ENCODE measurements at regions not wholly inside any gene's neighbourhood (a gene's known extent, or its start where the extent isn't known, plus 50 kb on each side); places are given as distances from the start of the nearest gene placed in this dataset.

- Histone ChIP-seq H3K27ac (no peak overlapping the region), H3K27me3 (no peaks in the 10 kb centered on the region), H3K4me1 (peaks cover 5% of the 10 kb centered on the region), H3K9me3 (no peaks in the 10 kb centered on the region), H3K36me3 (no peaks in the 10 kb centered on the region), H3K4me3 (no peak overlapping the region)
- DNase-seq (ENCODE audit: extremely low spot score in 2 of 2): no peak
- intact Hi-C loops (cut with DNase I): no loop called here
- TF ChIP-seq POLR2AphosphoS5 (IDR thresholded peaks at IDR 0.05; ENCODE audit: insufficient read depth in 1 of 2, low read depth in 1 of 2) (no peak), POLR2A (IDR thresholded peaks at IDR 0.05) (no peak), CTCF (IDR thresholded peaks at IDR 0.05) (no peak)
Observed at GRCh38 chr19:31817971-31818797, 468.9 kb upstream of the TSHZ3 start.

- Histone ChIP-seq H3K4me3 (no peak overlapping the region), H3K9me3 (no peaks in the 10 kb centered on the region), H3K36me3 (no peaks in the 10 kb centered on the region), H3K27me3 (no peaks in the 10 kb centered on the region), H3K4me1 (peaks cover 5% of the 10 kb centered on the region), H3K27ac (no peak overlapping the region)
- intact Hi-C loops (cut with DNase I): no loop called here
- no peak for DNase-seq (ENCODE audit: extremely low spot score in 2 of 2)
- TF ChIP-seq CTCF (IDR thresholded peaks at IDR 0.05): no peak
- TF ChIP-seq POLR2AphosphoS5 (IDR thresholded peaks at IDR 0.05; ENCODE audit: insufficient read depth in 1 of 2, low read depth in 1 of 2): no peak
- no peak for TF ChIP-seq POLR2A (IDR thresholded peaks at IDR 0.05)
Observed at GRCh38 chr19:31818798-31819105, 469.5 kb upstream of the TSHZ3 start.

GRCh38 chr19:31819837-31820236, 470.6 kb upstream of the TSHZ3 start:
- intact Hi-C loops (cut with DNase I): no loop called here
- Histone ChIP-seq H3K36me3 (no peaks in the 10 kb centered on the region), H3K9me3 (no peaks in the 10 kb centered on the region), H3K27ac (no peak overlapping the region), H3K4me3 (no peak overlapping the region), H3K27me3 (no peaks in the 10 kb centered on the region), H3K4me1 (peaks cover 5% of the 10 kb centered on the region)
- no peak for DNase-seq (ENCODE audit: extremely low spot score in 2 of 2)
- no peak for TF ChIP-seq POLR2A (IDR thresholded peaks at IDR 0.05)

GRCh38 chr19:31821346-31821745, 472.1 kb upstream of the TSHZ3 start:
- TF ChIP-seq POLR2AphosphoS5 (IDR thresholded peaks at IDR 0.05; ENCODE audit: insufficient read depth in 1 of 2, low read depth in 1 of 2) (no peak), CTCF (IDR thresholded peaks at IDR 0.05) (no peak), POLR2A (IDR thresholded peaks at IDR 0.05) (no peak)
- Histone ChIP-seq H3K27ac (no peak overlapping the region), H3K9me3 (no peaks in the 10 kb centered on the region), H3K36me3 (no peaks in the 10 kb centered on the region), H3K27me3 (no peaks in the 10 kb centered on the region), H3K4me1 (peaks cover 5% of the 10 kb centered on the region), H3K4me3 (no peak overlapping the region)
- DNase-seq (ENCODE audit: extremely low spot score in 2 of 2): no peak
- intact Hi-C loops (cut with DNase I): no loop called here

GRCh38 chr19:31825134-31826094, 476.2 kb upstream of the TSHZ3 start:
- no peak overlapping the region for H3K4me3 ChIP-seq
- no peak for TF ChIP-seq CTCF (IDR thresholded peaks at IDR 0.05)
- TF ChIP-seq POLR2AphosphoS5 (IDR thresholded peaks at IDR 0.05; ENCODE audit: insufficient read depth in 1 of 2, low read depth in 1 of 2): no peak
- TF ChIP-seq POLR2A (IDR thresholded peaks at IDR 0.05): no peak
- no peak for DNase-seq (ENCODE audit: extremely low spot score in 2 of 2)
- no peaks in the 10 kb centered on the region for H3K4me1 ChIP-seq
- intact Hi-C loops (cut with DNase I): no loop called here
- H3K36me3 ChIP-seq: no peaks in the 10 kb centered on the region
- no peak overlapping the region for H3K27ac ChIP-seq
- no peaks in the 10 kb centered on the region for H3K27me3 ChIP-seq
- H3K9me3 ChIP-seq: no peaks in the 10 kb centered on the region
